Fibroblast of the aortic adventitia (primary cell): ENCODE measurements at regions not wholly inside any gene's neighbourhood (a gene's known extent, or its start where the extent isn't known, plus 50 kb on each side); places are given as distances from the start of the nearest gene placed in this dataset.

ENCODE experiments used
- DNase-seq: peaks from one replicate; pipeline ENCODE4 v3.0.0-alpha.2; 2010; ENCODE audit warnings: low read depth
- H3K4me3 ChIP-seq: 2 replicates; pipeline ENCODE4 v1.5.1; 2011; ENCODE audit warnings: low read depth, mild to moderate bottlenecking, control low read depth, low read length, moderate library complexity
- CTCF ChIP-seq: IDR thresholded peaks from 2 replicates; pipeline ENCODE4 v1.5.1; 2011; ENCODE audit warnings: mild to moderate bottlenecking, low read length, control low read depth, inconsistent platforms; ENCODE audit not compliant: insufficient read depth

GRCh38 chr7:130894909-130895750, 161.1 kb upstream of the KLF14 start:
- no peak for DNase-seq
- no peak overlapping the region for H3K4me3 ChIP-seq
- no peak for TF ChIP-seq CTCF

- no peak overlapping the region for H3K4me3 ChIP-seq
- peak; percentile 67 for TF ChIP-seq CTCF
- no peak for DNase-seq
These were observed 162.3 kb upstream of the KLF14 start for GRCh38 chr7:130896051-130896881.

- peak; percentile 85 for TF ChIP-seq CTCF
- no peak overlapping the region for H3K4me3 ChIP-seq
- DNase-seq, result peak; percentile 86
These were observed 163.0 kb upstream of the KLF14 start for GRCh38 chr7:130896898-130897514.

GRCh38 chr7:130897515-130898419, 163.8 kb upstream of the KLF14 start:
- no peak overlapping the region for H3K4me3 ChIP-seq
- no peak for DNase-seq
- TF ChIP-seq CTCF, result no peak

- no peak for DNase-seq
- TF ChIP-seq CTCF, result no peak
- H3K4me3 ChIP-seq, result no peak overlapping the region
These were observed 165.1 kb upstream of the KLF14 start for GRCh38 chr7:130899071-130899560.
